ENCODE measurements at regions not wholly inside any gene's neighbourhood (a gene's known extent, or its start where the extent isn't known, plus 50 kb on each side); places are given as distances from the start of the nearest gene placed in this dataset.

DNA sequence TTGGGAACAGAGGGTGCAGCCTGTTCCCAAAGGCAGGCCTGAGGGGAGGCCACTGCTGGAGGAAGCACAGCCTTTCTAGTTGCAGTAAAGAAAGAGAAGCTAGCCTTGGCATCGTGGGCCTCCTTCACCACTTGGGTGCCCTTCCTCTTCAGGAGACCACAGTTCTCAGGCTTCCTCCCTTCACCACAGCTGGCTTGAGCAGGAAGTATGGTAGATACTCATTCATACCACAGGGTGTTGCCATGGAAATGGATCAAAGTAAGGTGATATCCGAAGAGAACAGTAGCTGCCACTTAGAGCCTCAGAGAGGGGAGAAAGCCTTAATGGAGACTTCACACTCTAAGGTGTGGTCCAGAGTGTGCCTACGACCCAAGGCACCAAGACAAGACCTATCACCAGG, 120.4 kb upstream of the RIPOR2 start:
- TF ChIP-seq, protein P1, sequence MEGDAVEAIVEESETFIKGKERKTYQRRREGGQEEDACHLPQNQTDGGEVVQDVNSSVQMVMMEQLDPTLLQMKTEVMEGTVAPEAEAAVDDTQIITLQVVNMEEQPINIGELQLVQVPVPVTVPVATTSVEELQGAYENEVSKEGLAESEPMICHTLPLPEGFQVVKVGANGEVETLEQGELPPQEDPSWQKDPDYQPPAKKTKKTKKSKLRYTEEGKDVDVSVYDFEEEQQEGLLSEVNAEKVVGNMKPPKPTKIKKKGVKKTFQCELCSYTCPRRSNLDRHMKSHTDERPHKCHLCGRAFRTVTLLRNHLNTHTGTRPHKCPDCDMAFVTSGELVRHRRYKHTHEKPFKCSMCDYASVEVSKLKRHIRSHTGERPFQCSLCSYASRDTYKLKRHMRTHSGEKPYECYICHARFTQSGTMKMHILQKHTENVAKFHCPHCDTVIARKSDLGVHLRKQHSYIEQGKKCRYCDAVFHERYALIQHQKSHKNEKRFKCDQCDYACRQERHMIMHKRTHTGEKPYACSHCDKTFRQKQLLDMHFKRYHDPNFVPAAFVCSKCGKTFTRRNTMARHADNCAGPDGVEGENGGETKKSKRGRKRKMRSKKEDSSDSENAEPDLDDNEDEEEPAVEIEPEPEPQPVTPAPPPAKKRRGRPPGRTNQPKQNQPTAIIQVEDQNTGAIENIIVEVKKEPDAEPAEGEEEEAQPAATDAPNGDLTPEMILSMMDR (IDR thresholded peaks at IDR 0.05; ENCODE audit: control extremely low read depth, extremely low read depth): no peak
- Histone ChIP-seq H3K4me3 (no peak overlapping the region), H3K36me3 (ENCODE audit: control insufficient read depth in 4 of 4, insufficient read depth in 4 of 4, low read length in 4 of 4) (no peaks in the 10 kb centered on the region), H3K27me3 (ENCODE audit: control insufficient read depth in 3 of 3, insufficient read depth in 3 of 3, low read length in 2 of 3) (no peaks in the 10 kb centered on the region), H3K9ac (ENCODE audit: insufficient read depth in 1 of 2, low read length in 2 of 2) (no peak overlapping the region), H3K4me1 (ENCODE audit: control insufficient read depth in 5 of 5, insufficient read depth in 5 of 5, low read length in 5 of 5) (peaks cover 0 to 12% (median 0%) of the 10 kb centered on the region in 5 donors), H3K9me3 (ENCODE audit: control insufficient read depth in 4 of 4, insufficient read depth in 3 of 4, low read length in 3 of 4) (peaks cover 0 to 2% (median 0%) of the 10 kb centered on the region in 4 donors), H3K27ac (ENCODE audit: low read depth in 1 of 2, low read length in 1 of 2) (no peak overlapping the region)
- ATAC-seq (ENCODE audit: insufficient read depth, low FRiP score): no peak
- DNase-seq: no peak
- 26 to 58% methylated on average over 3 of the region's 3 CpGs for WGBS, 2 donors

DNA sequence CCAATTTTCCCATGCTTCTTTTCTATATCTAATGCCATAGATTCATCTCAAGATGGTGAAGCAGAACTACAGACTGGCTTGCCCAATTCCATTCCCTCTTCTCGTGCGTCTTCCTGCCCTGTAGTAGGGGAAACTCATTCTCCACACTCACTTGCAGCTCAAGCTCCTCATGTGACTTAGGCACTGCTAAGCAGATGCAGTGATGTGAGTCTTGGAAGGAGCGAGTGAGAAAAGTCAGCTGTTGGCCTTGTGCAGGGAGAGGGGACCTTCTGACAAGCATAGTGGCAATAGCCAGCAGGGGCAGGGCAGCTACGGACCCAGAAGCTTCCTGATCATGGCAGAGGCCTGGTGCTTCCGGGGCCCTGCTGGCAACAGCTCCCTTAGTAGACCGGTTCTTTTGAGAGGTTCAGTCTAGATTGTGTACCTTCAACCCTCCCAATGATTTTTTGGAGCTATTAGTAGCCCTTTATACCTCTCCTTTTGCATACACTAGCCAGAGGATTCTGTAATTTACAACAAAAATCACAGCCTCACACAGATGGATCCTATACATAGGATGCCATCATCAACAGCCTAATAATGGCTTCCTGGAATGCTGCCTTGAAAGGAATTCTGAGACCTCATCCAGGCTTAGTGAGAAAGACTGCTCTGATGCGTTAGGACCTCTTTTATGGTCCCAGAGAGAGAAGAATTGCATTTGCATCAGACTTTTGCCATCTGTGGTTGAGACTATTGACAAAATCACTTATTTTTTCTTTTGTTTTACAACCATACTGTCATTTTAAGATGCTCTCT, 121.5 kb upstream of the RIPOR2 start:
- no peak overlapping the region for H3K4me3 ChIP-seq
- DNase-seq (peak; percentile 83 to 94 (median 89)), ATAC-seq (ENCODE audit: insufficient read depth, low FRiP score) (no peak)
- H3K4me1 ChIP-seq (ENCODE audit: control insufficient read depth in 5 of 5, insufficient read depth in 5 of 5, low read length in 5 of 5): peaks cover 0 to 12% (median 1%) of the 10 kb centered on the region in 5 donors
- no peak overlapping the region for H3K27ac ChIP-seq (ENCODE audit: low read depth in 1 of 2, low read length in 1 of 2)
- H3K9ac ChIP-seq (ENCODE audit: insufficient read depth in 1 of 2, low read length in 2 of 2): no peak overlapping the region
- H3K9me3 ChIP-seq (ENCODE audit: control insufficient read depth in 4 of 4, insufficient read depth in 3 of 4, low read length in 3 of 4): peaks cover 0 to 2% (median 0%) of the 10 kb centered on the region in 4 donors
- no peaks in the 10 kb centered on the region for H3K27me3 ChIP-seq (ENCODE audit: control insufficient read depth in 3 of 3, insufficient read depth in 3 of 3, low read length in 2 of 3)
- no peaks in the 10 kb centered on the region for H3K36me3 ChIP-seq (ENCODE audit: control insufficient read depth in 4 of 4, insufficient read depth in 4 of 4, low read length in 4 of 4)
- TF ChIP-seq, protein P1 (IDR thresholded peaks at IDR 0.05; ENCODE audit: control extremely low read depth, extremely low read depth): no peak
- WGBS, 2 donors: 70 to 75% methylated on average over 7 of the region's 7 CpGs

DNA sequence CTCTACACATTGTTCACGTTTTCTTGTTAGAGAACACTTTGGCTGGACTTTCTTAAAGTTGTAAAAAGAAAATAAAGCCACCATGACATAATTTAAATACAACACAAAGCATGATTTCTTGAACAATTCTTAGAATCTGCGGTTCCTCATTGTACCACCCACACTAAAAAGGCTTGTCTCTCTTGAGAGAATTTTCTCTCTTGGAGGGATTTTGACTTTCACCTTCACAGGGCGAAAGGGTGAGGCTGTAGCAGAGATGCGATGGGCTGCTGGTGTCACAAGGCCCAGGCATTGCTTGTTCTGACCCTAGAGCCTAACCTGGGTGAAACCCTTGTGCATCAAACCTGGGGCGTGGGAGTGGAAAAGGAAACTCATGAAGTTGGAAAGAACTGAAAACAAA, 122.7 kb upstream of the RIPOR2 start:
- no peaks in the 10 kb centered on the region for H3K36me3 ChIP-seq (ENCODE audit: control insufficient read depth in 4 of 4, insufficient read depth in 4 of 4, low read length in 4 of 4)
- WGBS, 2 donors: 87 to 91% methylated on average over 5 of the region's 5 CpGs
- DNase-seq: no peak
- H3K4me3 ChIP-seq: no peak overlapping the region
- peaks cover 0 to 2% (median 0%) of the 10 kb centered on the region in 4 donors for H3K9me3 ChIP-seq (ENCODE audit: control insufficient read depth in 4 of 4, insufficient read depth in 3 of 4, low read length in 3 of 4)
- ATAC-seq (ENCODE audit: insufficient read depth, low FRiP score): no peak
- TF ChIP-seq, protein P1 (IDR thresholded peaks at IDR 0.05; ENCODE audit: control extremely low read depth, extremely low read depth): no peak
- peaks cover 0 to 12% (median 1%) of the 10 kb centered on the region in 5 donors for H3K4me1 ChIP-seq (ENCODE audit: control insufficient read depth in 5 of 5, insufficient read depth in 5 of 5, low read length in 5 of 5)
- H3K27ac ChIP-seq (ENCODE audit: low read depth in 1 of 2, low read length in 1 of 2): no peak overlapping the region
- no peak overlapping the region for H3K9ac ChIP-seq (ENCODE audit: insufficient read depth in 1 of 2, low read length in 2 of 2)
- no peaks in the 10 kb centered on the region for H3K27me3 ChIP-seq (ENCODE audit: control insufficient read depth in 3 of 3, insufficient read depth in 3 of 3, low read length in 2 of 3)

Measured in lung (tissue), 11 donors.